GM18502 (cell line): ENCODE measurements at regions not wholly inside any gene's neighbourhood (a gene's known extent, or its start where the extent isn't known, plus 50 kb on each side); places are given as distances from the start of the nearest gene placed in this dataset.

Experiments used
- ATAC-seq: cut with Tn5 transposase; IDR thresholded peaks from one replicate; pipeline ENCODE4 v1.9.1; 2021; ENCODE audit warnings: mild to moderate bottlenecking; ENCODE audit not compliant: unreplicated experiment, poor library complexity

DNA sequence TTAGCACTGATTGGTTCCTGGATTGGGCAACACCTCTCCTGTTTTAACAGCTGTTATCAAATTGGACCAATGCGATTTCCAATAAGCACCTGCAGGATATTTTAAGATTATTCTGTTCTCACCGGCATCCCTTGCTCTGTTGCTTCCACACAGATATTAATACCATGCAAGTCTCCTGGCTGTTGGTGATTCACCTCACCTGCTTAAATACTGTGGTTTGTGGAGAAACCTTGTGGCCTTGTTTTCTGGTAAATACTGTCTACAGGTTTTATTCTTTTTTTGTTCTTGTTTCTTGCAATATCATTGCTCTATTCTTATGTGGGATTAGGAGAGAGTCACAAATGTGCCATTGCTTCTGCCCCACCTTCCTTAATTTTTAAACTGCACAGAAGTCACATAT, 448.1 kb upstream of the NXPH2 start:
- no peak for ATAC-seq

DNA sequence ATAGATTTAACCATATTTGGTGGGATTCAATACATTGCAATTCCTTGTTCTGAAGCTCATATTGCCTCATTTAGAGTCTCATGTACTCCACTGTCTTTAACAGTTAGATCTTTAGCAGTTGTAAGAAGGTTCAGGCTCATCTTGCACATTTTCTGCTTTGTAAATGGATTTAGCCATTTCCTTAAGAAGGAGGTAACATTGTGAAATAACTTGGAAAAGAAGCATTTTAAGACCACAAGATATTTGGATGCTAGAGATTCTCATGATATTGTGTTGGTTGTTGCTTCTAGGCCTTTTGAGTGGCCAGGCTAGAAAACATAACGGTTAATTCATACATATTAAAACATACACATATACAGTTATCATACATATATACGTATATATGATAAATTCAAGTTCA, 445.8 kb upstream of the NXPH2 start:
- no peak for ATAC-seq

DNA sequence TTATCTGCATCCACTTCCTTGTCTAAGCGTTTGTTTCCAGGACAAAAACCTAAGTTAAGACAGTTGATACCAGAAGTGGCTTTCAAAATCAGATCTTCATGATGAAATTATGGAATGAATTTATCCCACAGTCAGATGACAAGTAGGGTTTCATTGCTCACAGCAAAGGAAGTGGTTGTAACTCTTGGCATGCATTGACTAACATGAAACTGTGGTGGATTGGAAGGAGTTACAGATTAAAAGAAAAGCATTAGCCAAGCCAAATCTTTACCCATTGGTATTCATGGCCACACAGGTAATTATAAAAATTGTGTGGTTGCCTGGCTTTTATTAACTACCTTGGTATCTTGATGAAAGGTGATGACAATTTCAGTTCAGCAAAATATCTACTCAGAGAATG, 438.0 kb upstream of the NXPH2 start:
- ATAC-seq, result no peak

DNA sequence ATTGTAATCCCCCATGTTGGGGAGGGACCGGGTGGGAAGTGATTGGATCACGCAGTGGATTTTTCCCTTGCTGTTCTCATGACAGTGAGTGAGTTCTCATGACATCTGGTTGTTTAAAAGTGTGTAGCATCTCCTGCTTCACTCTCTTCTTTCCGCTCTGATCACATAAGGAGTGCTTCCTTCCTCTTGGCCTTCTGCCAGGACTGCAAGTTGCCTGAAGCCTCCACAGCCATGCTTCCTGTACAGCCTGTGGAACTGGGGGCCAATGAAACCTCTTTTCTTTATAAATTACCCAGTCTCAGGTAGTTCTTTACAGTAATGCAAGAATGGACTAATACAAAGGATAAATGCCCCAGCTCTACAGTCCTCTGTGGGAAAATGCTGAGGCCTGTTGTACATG, 437.5 kb upstream of the NXPH2 start:
- no peak for ATAC-seq

DNA sequence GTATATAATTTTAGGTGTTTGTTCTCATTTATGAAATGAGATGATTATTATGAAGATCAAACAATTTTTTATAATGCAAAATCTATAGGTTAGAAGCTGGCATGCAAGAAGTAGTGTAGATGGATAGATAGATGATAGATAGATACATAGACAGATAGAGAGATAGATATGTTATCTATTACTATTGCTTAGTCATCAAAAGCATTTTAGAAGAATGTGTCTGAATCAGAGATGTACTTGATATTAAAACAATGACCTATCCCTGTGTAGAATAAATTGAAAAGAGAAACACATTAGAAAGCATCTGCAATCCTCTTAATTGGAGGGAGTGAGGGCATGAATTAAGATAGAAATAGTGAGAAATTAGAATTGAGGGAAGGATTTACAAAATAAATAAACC, 436.2 kb upstream of the NXPH2 start:
- ATAC-seq, result no peak

DNA sequence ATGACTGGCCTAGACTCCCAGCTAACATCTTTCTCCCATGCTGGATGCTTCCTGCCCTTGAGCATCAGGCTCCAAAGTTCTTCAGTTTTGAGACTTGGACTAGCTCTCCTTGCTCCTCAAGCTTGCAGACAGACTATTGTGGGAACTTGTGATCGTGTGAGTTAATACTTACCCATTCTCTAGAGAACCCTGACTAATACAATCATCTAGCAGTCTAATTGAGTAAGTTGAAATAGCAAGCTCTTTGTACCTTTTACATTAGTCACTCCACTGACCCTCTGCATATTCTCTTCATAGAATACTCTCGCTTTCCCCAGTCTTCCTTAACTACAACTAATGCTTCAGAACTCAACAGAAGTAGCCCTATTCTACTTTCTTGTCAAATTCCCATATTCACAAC, 434.6 kb upstream of the NXPH2 start:
- no peak for ATAC-seq

DNA sequence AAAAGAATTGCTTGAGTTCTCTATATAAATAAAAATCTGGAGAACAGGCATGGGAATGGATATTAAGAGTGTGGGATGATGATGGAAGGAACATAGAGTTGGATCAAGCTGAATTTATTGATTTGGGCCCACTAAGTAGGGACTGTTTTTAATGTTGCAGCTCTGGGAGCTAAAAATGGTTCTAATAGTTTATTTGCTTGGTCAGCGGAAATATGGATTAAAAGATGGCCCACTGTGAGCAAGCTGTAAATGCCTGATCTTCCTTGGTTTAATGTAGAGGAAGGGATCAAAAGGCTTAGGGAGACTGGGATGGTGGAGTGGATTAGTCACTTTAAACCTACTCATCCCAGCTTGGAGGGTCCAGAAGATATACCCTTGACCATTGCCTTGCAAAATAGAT, 429.4 kb upstream of the NXPH2 start:
- no peak for ATAC-seq

DNA sequence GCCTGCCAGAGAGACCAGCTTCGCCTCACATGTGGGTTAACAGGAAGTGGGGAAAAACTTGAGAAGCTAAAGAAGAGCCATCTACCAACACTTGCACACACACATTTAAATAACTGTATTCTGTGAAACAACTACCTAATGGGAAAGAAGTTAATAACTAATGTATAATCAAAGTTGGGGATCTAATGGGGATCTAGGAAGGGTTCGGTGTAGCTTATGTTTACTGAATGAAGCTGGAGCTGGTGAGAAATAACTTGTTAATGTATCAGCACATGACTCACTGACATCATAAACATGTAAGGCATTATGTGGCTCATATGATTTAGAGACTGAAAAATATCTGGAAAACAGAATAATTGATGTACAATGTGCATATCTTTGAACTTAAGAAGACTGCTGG, 421.3 kb upstream of the NXPH2 start:
- no peak for ATAC-seq

DNA sequence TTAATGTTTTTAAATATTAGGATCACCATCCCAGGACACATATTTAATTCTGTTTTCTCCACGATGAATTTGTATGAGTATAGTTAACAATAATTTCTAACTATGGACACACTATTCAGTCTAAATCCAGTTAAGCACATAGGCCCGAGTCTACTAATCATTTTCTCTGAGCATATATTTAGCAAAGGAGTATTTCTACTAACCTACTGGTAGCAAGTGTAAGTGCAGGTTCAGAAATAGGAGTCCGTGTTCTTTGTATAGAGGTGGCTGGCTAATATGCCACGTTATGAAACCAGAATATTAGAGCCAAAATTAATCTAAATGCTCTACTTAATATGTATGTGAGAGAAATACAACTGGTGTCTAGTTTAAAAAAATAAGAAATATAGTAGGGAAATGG, 416.6 kb upstream of the NXPH2 start:
- no peak for ATAC-seq

DNA sequence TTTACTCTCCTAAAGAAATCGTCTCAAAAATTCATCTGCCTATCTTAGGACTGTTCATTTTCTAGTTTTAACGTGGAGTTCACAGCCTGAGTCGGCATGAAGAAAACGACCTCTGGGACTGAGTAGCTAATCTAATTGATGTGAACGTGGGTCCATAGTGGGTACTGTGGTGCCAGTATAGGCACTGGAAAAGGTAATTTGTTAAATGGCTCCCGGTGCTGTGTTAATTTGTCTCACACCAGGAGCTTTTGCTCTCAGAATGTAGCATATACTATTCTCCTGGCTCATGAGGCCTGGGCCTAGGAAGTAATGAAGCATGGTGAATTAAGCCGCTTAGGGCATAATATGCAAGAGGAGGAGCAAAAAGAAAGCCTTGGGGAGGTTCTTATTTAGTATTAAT, 414.4 kb upstream of the NXPH2 start:
- ATAC-seq, result no peak

DNA sequence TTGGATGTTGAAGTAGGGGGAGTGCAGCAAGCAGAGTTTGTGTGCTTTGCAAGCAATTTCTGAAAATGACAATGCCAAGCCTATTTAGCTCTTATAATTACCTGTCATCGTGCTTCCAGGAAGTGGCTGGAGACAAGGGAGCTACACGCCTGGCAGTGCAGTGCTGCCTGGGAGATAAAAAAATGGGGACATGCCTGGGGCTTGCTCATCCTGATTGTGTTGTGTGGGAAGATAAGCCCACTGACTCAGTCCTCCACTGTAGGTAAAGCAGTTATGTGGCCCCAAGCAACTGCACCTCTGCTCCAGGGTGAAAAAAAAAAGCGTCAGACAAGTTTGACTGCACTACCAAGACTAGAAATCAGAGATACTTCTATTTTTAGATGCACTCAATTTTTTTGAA, 396.9 kb upstream of the NXPH2 start:
- ATAC-seq, result no peak

DNA sequence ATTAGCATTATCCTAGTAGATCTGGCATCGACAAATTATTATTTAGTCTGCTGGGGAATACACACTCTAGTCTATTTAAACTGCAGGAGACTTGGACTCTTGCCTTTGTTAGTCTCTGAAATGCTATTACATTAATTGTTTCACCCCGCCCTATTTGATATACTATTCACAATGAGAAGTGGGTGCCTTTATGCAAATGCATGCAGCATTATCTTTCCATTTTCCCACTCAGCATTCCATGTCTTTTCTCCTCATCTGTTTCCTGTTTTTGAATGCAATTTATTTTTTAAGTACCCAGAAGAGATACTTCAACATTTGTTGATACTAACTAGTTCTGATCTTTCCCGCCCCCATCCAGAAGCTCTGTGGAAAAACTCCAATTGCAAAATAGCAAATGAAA, 395.3 kb upstream of the NXPH2 start:
- ATAC-seq, result no peak

DNA sequence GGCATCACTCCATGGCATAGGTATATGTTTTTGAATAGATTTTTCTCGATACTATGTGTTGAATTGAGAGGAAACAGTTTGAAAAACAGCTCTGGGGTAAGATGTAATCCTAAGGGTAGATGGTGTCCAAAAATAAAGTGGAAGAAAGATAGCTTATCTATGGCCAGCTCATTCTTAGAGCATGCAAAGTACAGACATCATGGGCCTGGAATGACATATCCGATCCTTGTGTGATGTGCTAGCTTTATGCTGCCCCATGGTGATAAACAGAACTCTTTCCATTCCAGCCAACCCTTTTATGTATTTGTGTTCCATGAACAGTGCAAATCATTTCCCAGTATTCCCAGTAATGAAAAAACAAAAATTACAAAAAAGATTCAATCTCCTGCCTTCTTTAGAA, 390.2 kb upstream of the NXPH2 start:
- no peak for ATAC-seq

DNA sequence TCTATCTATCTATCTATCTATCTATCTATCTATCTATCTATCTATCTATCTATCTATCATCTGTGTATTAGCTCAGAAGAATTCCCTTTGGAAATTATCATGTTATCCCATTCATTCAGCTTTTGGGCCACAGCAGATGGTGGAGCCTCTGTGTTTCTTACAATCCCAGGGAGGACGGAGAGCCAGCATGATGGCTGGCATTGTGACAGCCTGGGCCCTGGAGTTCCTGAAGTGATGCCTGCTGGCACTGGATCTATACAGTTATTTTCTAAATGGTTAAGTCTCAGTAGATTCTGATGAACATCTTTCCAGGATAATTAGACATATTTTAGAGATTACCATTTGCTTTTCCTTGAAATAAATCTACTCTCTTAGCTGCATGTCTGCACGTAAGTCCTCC, 385.4 kb upstream of the NXPH2 start:
- ATAC-seq, result no peak

DNA sequence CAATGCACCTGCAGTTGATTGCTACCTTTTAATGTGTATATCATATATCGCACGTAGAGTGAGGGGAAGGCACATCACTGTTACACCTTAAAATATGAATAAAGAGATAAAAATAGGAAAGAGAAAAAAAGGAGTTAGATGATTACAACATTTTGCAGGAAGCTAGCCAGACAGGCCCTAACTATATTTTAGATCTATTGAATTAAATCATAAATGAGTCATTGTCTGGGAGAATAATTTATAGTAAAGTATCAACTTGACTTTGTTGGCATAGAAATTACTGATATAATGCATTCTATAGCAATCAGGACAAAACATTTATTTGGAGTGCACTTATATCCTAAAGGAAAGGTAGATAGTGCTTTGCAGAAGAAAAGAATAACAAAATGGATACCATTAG, 384.9 kb upstream of the NXPH2 start:
- no peak for ATAC-seq

DNA sequence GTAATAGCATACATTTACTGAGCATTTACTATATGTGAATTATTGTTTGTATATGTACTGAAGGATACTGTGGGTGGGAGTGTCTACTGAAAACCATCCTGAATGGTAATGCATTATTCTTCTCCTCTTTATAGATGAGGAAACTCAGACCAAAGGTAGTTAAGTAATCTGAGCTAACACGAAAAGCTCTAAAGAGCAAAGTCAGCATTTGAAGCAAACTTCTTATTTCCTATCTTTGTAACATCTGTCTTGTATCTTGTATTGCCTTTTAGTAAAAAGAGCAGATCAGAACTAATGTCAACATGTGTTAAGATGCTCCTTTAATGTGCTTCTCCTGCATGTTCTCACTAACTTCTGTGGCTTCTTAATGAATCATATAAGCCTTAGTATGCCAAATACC, 382.8 kb upstream of the NXPH2 start:
- ATAC-seq, result no peak

DNA sequence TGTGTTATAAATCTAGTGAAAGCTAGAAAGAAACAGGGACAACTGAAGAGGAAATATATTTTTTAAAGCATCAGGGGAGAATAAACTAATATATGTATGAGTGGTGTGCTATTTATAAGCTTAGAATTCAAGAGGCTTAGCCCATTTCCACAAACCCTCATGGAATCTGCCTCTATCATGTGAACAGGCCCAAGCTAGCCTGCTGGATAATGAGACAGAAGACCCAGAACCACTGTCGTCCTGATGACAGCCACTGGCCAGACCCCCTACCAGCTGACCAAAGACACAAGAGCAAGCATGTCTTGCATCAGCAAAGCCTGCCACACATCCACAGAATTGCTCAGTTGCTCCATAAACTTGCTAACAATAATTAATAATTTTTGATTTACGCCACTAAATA, 382.3 kb upstream of the NXPH2 start:
- ATAC-seq, result no peak

DNA sequence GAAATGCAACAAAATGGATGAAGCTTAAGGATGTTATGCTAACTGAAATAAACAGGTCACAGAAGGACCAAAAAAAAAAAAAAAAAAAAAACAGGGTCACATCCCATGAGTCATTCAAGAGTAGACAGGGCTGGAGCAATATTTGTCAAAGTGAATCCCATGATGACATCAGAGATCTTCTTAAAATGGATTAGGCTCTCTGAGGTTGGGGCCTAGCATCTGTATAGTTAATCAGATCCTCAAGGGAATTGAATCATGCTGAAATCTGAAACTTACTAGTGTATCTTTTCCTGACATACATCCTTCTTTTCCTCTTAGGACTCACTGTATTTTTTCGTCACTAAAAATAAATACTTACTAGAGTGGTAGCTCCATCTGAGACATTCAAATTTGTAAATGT, 380.6 kb upstream of the NXPH2 start:
- ATAC-seq, result no peak

DNA sequence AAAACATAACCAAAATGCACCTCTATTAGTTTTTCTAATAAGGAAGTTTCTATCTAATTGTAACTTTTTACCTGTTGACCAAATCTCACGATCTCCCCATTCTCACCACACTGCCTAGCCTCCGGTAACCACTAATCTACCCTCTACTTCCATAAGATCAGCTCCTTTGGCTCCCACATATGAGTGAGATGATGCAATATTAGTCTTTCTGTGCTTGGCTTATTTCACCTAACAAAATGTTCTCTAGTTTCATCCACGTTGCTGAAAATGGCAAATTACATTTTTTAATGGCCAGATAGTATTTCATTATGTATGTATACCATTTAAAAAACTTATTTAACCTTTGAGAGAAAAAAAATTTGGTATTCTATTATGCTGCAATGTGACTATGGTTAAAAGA, 379.0 kb upstream of the NXPH2 start:
- ATAC-seq, result no peak

DNA sequence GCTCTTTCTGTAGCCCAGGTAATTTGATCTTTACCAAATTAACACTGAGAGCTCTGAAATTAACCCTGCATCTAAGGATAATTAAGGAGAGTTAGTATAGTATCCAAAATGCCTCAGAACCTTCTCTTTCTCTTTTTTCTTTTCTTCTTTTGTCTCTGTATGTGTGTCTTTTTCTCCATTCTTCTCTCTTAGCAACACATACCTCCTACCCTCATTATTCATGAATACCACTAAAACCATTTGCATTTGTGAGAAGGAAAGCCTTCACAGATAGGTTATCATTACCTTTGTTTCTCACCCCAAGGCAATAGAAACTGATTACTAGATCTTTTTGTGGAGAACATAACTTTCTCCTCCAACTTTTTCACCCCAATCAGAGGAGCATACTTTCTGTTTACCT, 376.5 kb upstream of the NXPH2 start:
- ATAC-seq, result no peak

DNA sequence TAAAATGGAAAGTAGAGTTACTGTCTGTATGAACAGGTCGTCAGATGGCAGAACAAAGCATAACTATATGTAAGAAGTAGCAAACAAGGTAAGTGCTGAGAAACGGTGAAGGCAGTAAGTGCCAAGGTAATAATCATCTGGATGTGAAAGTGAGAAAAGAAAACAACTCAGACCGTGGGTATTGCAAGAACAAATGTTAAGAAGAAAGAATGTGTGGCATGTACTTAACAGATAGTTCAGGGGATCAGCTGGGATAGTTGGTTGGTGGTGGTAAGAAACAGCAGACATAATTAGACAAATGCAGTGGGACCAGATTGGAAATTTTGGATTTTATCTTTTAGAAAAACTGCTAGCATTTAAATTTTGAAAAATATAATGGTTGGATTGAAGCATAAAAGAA, 375.8 kb upstream of the NXPH2 start:
- ATAC-seq, result no peak

DNA sequence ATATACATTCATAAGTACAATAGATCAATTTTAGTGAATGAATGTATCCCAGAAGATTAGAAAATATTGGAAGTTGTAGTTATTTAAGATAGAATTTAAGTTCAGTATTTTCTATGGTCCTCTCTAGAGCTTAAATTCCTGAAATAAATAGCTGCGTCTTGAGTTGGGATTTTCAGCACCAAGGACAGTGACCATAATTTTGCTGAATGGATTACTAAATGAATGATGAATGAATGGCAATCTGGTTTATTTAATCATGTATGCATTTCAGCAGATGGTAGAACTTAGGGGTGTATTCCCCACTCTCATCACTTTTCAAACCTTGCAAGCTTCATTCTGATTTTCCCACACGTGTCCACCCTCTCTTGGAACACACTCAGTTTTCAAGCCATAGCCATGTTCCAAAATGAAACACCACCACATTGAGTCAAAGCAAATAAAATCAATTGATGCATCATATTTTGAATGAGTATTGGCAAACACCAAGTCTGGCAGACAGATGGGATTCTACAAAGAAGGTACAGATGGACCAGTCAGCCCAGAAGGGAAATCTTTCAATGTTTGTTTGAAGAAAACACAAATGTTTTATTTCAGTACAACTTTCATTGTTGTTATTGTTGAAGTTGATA, 362.2 kb upstream of the NXPH2 start:
- ATAC-seq, result no peak

DNA sequence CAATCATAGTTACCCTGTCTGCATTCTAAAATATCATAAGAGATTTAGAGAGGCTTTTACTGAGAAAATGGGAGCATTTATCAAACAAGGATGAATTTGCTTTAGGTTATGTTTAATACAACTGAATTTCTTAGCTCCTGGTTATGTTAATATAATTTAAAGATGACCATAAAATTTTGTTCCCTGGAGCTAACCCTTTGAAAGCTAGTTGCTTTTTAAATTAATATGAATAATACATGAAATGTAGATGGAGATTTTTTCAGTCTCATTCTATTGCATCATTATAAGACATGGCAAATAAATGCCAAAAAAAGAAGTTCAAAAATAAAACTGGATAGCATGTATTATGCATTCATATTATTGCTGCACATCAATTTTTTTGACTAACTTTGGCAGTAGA, 344.1 kb upstream of the NXPH2 start:
- no peak for ATAC-seq
